GM23338 (cell line): ENCODE measurements at regions not wholly inside any gene's neighbourhood (a gene's known extent, or its start where the extent isn't known, plus 50 kb on each side); places are given as distances from the start of the nearest gene placed in this dataset.

ENCODE experiments used
- CREB1 ChIP-seq: fragments of 250-450 bp; sonication (Bioruptor Pico); IDR thresholded peaks from 2 replicates; pipeline ENCODE4 v1.5.0; 2020; ENCODE audit warnings: low read depth, mild to moderate bottlenecking, moderate library complexity
- CTCF ChIP-seq, 2 experiments: fragments of 200-600 bp in 1 of 2; sonication (generic) in 1 of 2; conservative IDR thresholded peaks; 2 replicates each; pipeline versions ENCODE4 v1.5.1 to v1.6.1; 2016 to 2017; ENCODE audit warnings: antibody characterized with exemption in 2 of 2, low read depth in 2 of 2, mild to moderate bottlenecking in 2 of 2, moderate library complexity in 1 of 2
- ETS1 ChIP-seq: IDR thresholded peaks from 2 replicates; pipeline ENCODE4 v1.6.1; 2016; ENCODE audit warnings: antibody characterized with exemption
- EZH2 ChIP-seq: fragments of 200-600 bp; sonication (generic); IDR thresholded peaks from one replicate; pipeline ENCODE4 v1.8.0; 2017; ENCODE audit warnings: antibody characterized with exemption, mild to moderate bottlenecking, low read depth; ENCODE audit not compliant: unreplicated experiment
- EZH2phosphoT487 ChIP-seq: fragments of 200-600 bp; sonication (generic); IDR thresholded peaks from one replicate; pipeline ENCODE4 v1.8.1; 2018; ENCODE audit warnings: antibody characterized with exemption; ENCODE audit not compliant: unreplicated experiment
- JUNB ChIP-seq: IDR thresholded peaks from one replicate; pipeline ENCODE4 v1.6.1; 2016; ENCODE audit warnings: antibody characterized with exemption; ENCODE audit not compliant: unreplicated experiment
- NANOG ChIP-seq: IDR thresholded peaks from 2 replicates; pipeline ENCODE4 v1.6.1; 2016; ENCODE audit warnings: antibody characterized with exemption, borderline replicate concordance
- POLR2AphosphoS5 ChIP-seq: IDR thresholded peaks from 2 replicates; pipeline ENCODE4 v1.6.1; 2016; ENCODE audit warnings: antibody characterized with exemption, low read depth
- REST ChIP-seq: IDR thresholded peaks from one replicate; pipeline ENCODE4 v1.6.1; 2018; ENCODE audit warnings: antibody characterized with exemption; ENCODE audit not compliant: unreplicated experiment
- STAT1 ChIP-seq: IDR thresholded peaks from one replicate; pipeline ENCODE4 v1.6.1; 2016; ENCODE audit warnings: antibody characterized with exemption; ENCODE audit not compliant: unreplicated experiment
- ZNF114 ChIP-seq: fragments of 250-450 bp; sonication (Bioruptor Pico); IDR thresholded peaks from 2 replicates; pipeline ENCODE4 v1.5.0; 2020; ENCODE audit warnings: mild to moderate bottlenecking, moderate library complexity
- ZNF331 ChIP-seq: fragments of 250-450 bp; sonication (Bioruptor Pico); IDR thresholded peaks from 2 replicates; pipeline ENCODE4 v1.5.0; 2020; ENCODE audit warnings: low read depth, mild to moderate bottlenecking, moderate library complexity
- ZNF462 ChIP-seq: fragments of 250-450 bp; sonication (Bioruptor Pico); IDR thresholded peaks from 2 replicates; pipeline ENCODE4 v1.5.0; 2020; ENCODE audit warnings: mild to moderate bottlenecking, moderate library complexity

GRCh38 chr2:194346193-194346592, 1310.8 kb upstream of the SLC39A10 start:
- TF ChIP-seq EZH2 (no peak), POLR2AphosphoS5 (no peak), REST (no peak), EZH2phosphoT487 (no peak), CTCF (conservative IDR thresholded peaks at IDR 0.05; ENCODE audit: low read depth in 2 of 2) (no peak), ZNF331 (CRISPR knock-in tag) (no peak), CREB1 (no peak), NANOG (no peak), ETS1 (no peak), JUNB (no peak), STAT1 (no peak), ZNF114 (CRISPR knock-in tag) (no peak), ZNF462 (CRISPR knock-in tag) (no peak)
